Raji (cell line): ENCODE measurements at regions not wholly inside any gene's neighbourhood (a gene's known extent, or its start where the extent isn't known, plus 50 kb on each side); places are given as distances from the start of the nearest gene placed in this dataset.
A peak's percentile ranks its signal among the peaks of the same experiment; 100 is the strongest.

Experiments
- POLR2A ChIP-seq: IDR thresholded peaks from 2 replicates; pipeline ENCODE4 v1.6.1; 2011; ENCODE audit warnings: low read depth, low read length, control low read depth; ENCODE audit not compliant: insufficient read depth

GRCh38 chr1:84090447-84091245 is 53.4 kb upstream of the PRKACB start:
- TF ChIP-seq POLR2A = no peak

GRCh38 chr1:84089867-84090266 is 54.2 kb upstream of the PRKACB start:
- no peak for TF ChIP-seq POLR2A

GRCh38 chr1:84089465-84089864 is 54.6 kb upstream of the PRKACB start:
- no peak for TF ChIP-seq POLR2A

GRCh38 chr1:84086616-84087015 is 57.5 kb upstream of the PRKACB start:
- TF ChIP-seq POLR2A = no peak

GRCh38 chr1:84086189-84086588 is 57.9 kb upstream of the PRKACB start:
- TF ChIP-seq POLR2A = no peak

- no peak for TF ChIP-seq POLR2A
Observed at GRCh38 chr1:84083307-84083706, 60.8 kb upstream of the PRKACB start.

GRCh38 chr1:84078842-84079202 is 65.2 kb upstream of the PRKACB start:
- no peak for TF ChIP-seq POLR2A

GRCh38 chr1:84078108-84078841 is 65.8 kb upstream of the PRKACB start:
- TF ChIP-seq POLR2A = no peak

GRCh38 chr1:84077476-84078107 is 66.5 kb upstream of the PRKACB start:
- peak; percentile 80 for TF ChIP-seq POLR2A

- no peak for TF ChIP-seq POLR2A
Observed at GRCh38 chr1:84073266-84073665, 70.8 kb upstream of the PRKACB start.

- no peak for TF ChIP-seq POLR2A
Observed at GRCh38 chr1:84069236-84069845, 70.4 kb upstream of the TTLL7 start.

GRCh38 chr1:84062496-84062895 is 63.6 kb upstream of the TTLL7 start:
- TF ChIP-seq POLR2A = no peak

GRCh38 chr1:84061336-84061735 is 62.4 kb upstream of the TTLL7 start:
- TF ChIP-seq POLR2A = no peak

GRCh38 chr1:84060781-84061180 is 61.8 kb upstream of the TTLL7 start:
- TF ChIP-seq POLR2A = no peak

- TF ChIP-seq POLR2A = no peak
Observed at GRCh38 chr1:84048820-84049219, 49.9 kb upstream of the TTLL7 start.
